CD14-positive monocyte (primary cell): ENCODE measurements at regions not wholly inside any gene's neighbourhood (a gene's known extent, or its start where the extent isn't known, plus 50 kb on each side); places are given as distances from the start of the nearest gene placed in this dataset.

Experiments used
- DNase-seq, 3 donors: peaks; one replicate each; pipeline ENCODE4 v3.0.0-alpha.2; 2011 to 2022
- H2AFZ ChIP-seq: 2 replicates; pipeline ENCODE4 v1.6.0; 2012; ENCODE audit warnings: mild to moderate bottlenecking, low read depth, low read length, inconsistent platforms; ENCODE audit not compliant: insufficient read depth, poor library complexity, severe bottlenecking
- H3K27ac ChIP-seq, 2 donors: 1 replicate in 1 of 2; 2 replicates in 1 of 2; pipeline ENCODE4 v1.5.1; 2012 to 2013; ENCODE audit warnings: low read length in 2 of 2, control low read depth in 1 of 2, inconsistent platforms in 1 of 2, low read depth in 1 of 2, mild to moderate bottlenecking in 1 of 2
- H3K27me3 ChIP-seq, 2 donors: one replicate each; pipeline versions ENCODE4 v1.6.0 to v1.6.1; 2011 to 2013; ENCODE audit warnings: low read length in 2 of 2; ENCODE audit not compliant: control insufficient read depth in 2 of 2, insufficient read depth in 2 of 2
- H3K36me3 ChIP-seq, 2 donors: replicated peaks in 1 of 2; 1 replicate in 1 of 2; 2 replicates in 1 of 2; pipeline versions ENCODE4 v1.5.1 to v1.6.1; 2012 to 2013; ENCODE audit warnings: low read length in 2 of 2, control low read depth in 1 of 2, inconsistent platforms in 1 of 2, mild to moderate bottlenecking in 1 of 2; ENCODE audit not compliant: insufficient read depth in 2 of 2, control insufficient read depth in 1 of 2
- H3K4me1 ChIP-seq, 2 donors: 1 replicate in 1 of 2; 2 replicates in 1 of 2; pipeline versions ENCODE4 v1.5.1 to v1.6.1; 2012 to 2013; ENCODE audit warnings: low read length in 2 of 2, control low read depth in 1 of 2, inconsistent platforms in 1 of 2, mild to moderate bottlenecking in 1 of 2, moderate library complexity in 1 of 2; ENCODE audit not compliant: insufficient read depth in 2 of 2, control insufficient read depth in 1 of 2
- H3K4me2 ChIP-seq: replicated peaks from 2 replicates; pipeline ENCODE3; 2012; ENCODE audit warnings: low read length, moderate library complexity, mild to moderate bottlenecking; ENCODE audit not compliant: poor library complexity, severe bottlenecking; ENCODE audit errors: extremely low read depth
- H3K4me3 ChIP-seq, 3 experiments: fragments of 200-600 bp in 1 of 3; sonication (generic) in 1 of 3; replicated peaks in 1 of 3; 1 replicate in 2 of 3; 2 replicates in 1 of 3; pipeline ENCODE4 v1.5.1; 2011 to 2013; ENCODE audit warnings: low read length in 3 of 3, mild to moderate bottlenecking in 3 of 3, control low read depth in 2 of 3, low read depth in 2 of 3, inconsistent platforms in 1 of 3, moderate library complexity in 1 of 3
- H3K79me2 ChIP-seq: 2 replicates; pipeline ENCODE4 v1.6.0; 2012; ENCODE audit warnings: mild to moderate bottlenecking, control low read depth, inconsistent platforms, low read length, moderate library complexity; ENCODE audit not compliant: insufficient read depth
- H3K9ac ChIP-seq: 2 replicates; pipeline ENCODE4 v1.6.0; 2017; ENCODE audit warnings: low read length, mild to moderate bottlenecking; ENCODE audit not compliant: insufficient read depth, poor library complexity, severe bottlenecking
- H3K9me3 ChIP-seq, 2 donors: replicated peaks in 1 of 2; 1 replicate in 1 of 2; 2 replicates in 1 of 2; pipeline versions ENCODE4 v1.5.1 to v1.6.1; 2012 to 2013; ENCODE audit warnings: low read length in 2 of 2, control low read depth in 1 of 2; ENCODE audit not compliant: control insufficient read depth in 1 of 2, insufficient read depth in 1 of 2
- H4K20me1 ChIP-seq: 2 replicates; pipeline ENCODE4 v1.6.0; 2012; ENCODE audit warnings: mild to moderate bottlenecking, low read length, control low read depth, moderate library complexity; ENCODE audit not compliant: insufficient read depth
- H3K27ac Mint-ChIP-seq, 7 donors: one replicate each; pipeline ENCODE4 v1.8.0; 2020; ENCODE audit warnings: mild to moderate bottlenecking in 7 of 7, mixed read lengths in 7 of 7, moderate library complexity in 6 of 7, inconsistent platforms in 2 of 7
- H3K27me3 Mint-ChIP-seq, 3 donors: one replicate each; pipeline ENCODE4 v1.8.0; 2021 to 2022; ENCODE audit warnings: low read depth in 3 of 3, mild to moderate bottlenecking in 3 of 3, mixed read lengths in 3 of 3, moderate library complexity in 3 of 3, inconsistent platforms in 1 of 3
- H3K36me3 Mint-ChIP-seq, 2 donors: one replicate each; pipeline ENCODE4 v1.8.0; 2020; ENCODE audit warnings: mixed read lengths in 2 of 2, inconsistent platforms in 1 of 2, mild to moderate bottlenecking in 1 of 2
- H3K4me1 Mint-ChIP-seq: one replicate; pipeline ENCODE4 v1.8.0; 2020; ENCODE audit warnings: mild to moderate bottlenecking, mixed read lengths
- H3K4me3 Mint-ChIP-seq, 2 donors: one replicate each; pipeline ENCODE4 v1.8.0; 2020; ENCODE audit warnings: mild to moderate bottlenecking in 2 of 2, mixed read lengths in 2 of 2, moderate library complexity in 1 of 2
- H3K9me3 Mint-ChIP-seq, 7 donors: one replicate each; pipeline ENCODE4 v1.8.0; 2020 to 2022; ENCODE audit warnings: mixed read lengths in 7 of 7, mild to moderate bottlenecking in 6 of 7, moderate library complexity in 6 of 7, inconsistent platforms in 2 of 7
- WGBS: methylation state at CpG from one replicate; pipeline ENCODE4 v1.1.5; 2013; ENCODE audit warnings: missing lambda C conversion rate; ENCODE audit not compliant: insufficient coverage; 5-methylcytosine and 5-hydroxymethylcytosine counted together
- intact Hi-C, 2 donors: fragments of 100-400 bp; cut with micrococcal nuclease; formaldehyde crosslinking; loops; one replicate each; pipeline versions ENCODE4 v1.15.0 to v1.15.1; 2023
- TF ChIP-seq, protein P1 (sequence below): fragments of 200-600 bp; IDR thresholded peaks from one replicate; pipeline ENCODE4 v1.8.0; 2022; ENCODE audit warnings: antibody characterized with exemption, mild to moderate bottlenecking

DNA sequence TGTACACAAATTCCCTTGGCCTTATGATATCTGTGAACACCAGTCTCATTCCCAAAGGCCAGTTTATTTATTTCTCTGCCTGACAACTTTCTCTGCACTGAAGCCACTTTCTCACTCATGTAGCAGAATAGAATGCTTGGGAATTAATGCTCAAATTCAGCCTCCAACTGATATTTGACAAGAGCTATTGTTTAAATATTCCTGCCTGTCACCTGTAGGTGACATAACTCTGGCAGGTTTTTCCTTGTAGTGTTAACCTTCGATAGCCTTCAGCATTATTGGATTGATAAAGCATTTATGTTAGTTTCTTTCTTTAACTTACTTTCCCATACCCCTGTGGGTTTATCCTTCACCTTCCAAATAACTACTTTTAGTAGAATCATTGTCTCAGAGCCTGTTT, 1183.2 kb upstream of the ADGRB3 start:
- H3K27ac ChIP-seq = no peak overlapping the region
- H4K20me1 ChIP-seq = no peaks in the 10 kb centered on the region
- H2AFZ ChIP-seq = no peak overlapping the region
- Mint-ChIP-seq H3K27ac (no peak overlapping the region), H3K9me3 (peaks cover 0 to 6% (median 0%) of the 10 kb centered on the region in 7 donors), H3K4me1 (no peaks in the 10 kb centered on the region), H3K4me3 (no peak overlapping the region), H3K36me3 (no peaks in the 10 kb centered on the region), H3K27me3 (no peaks in the 10 kb centered on the region)
- H3K79me2 ChIP-seq = no peaks in the 10 kb centered on the region
- H3K27me3 ChIP-seq = no peaks in the 10 kb centered on the region
- H3K9ac ChIP-seq = no peak overlapping the region
- H3K9me3 ChIP-seq = peaks cover 0 to 5% of the 10 kb centered on the region in 2 donors
- no peak for DNase-seq
- no CpG with 5 or more reads among the region's 1 CpG for WGBS
- H3K4me2 ChIP-seq = no peak overlapping the region
- H3K36me3 ChIP-seq = no peaks in the 10 kb centered on the region
- H3K4me1 ChIP-seq = no peaks in the 10 kb centered on the region
- no peak overlapping the region for H3K4me3 ChIP-seq
- intact Hi-C loops = no loop called here
- TF ChIP-seq, protein P1, sequence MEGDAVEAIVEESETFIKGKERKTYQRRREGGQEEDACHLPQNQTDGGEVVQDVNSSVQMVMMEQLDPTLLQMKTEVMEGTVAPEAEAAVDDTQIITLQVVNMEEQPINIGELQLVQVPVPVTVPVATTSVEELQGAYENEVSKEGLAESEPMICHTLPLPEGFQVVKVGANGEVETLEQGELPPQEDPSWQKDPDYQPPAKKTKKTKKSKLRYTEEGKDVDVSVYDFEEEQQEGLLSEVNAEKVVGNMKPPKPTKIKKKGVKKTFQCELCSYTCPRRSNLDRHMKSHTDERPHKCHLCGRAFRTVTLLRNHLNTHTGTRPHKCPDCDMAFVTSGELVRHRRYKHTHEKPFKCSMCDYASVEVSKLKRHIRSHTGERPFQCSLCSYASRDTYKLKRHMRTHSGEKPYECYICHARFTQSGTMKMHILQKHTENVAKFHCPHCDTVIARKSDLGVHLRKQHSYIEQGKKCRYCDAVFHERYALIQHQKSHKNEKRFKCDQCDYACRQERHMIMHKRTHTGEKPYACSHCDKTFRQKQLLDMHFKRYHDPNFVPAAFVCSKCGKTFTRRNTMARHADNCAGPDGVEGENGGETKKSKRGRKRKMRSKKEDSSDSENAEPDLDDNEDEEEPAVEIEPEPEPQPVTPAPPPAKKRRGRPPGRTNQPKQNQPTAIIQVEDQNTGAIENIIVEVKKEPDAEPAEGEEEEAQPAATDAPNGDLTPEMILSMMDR = no peak

DNA sequence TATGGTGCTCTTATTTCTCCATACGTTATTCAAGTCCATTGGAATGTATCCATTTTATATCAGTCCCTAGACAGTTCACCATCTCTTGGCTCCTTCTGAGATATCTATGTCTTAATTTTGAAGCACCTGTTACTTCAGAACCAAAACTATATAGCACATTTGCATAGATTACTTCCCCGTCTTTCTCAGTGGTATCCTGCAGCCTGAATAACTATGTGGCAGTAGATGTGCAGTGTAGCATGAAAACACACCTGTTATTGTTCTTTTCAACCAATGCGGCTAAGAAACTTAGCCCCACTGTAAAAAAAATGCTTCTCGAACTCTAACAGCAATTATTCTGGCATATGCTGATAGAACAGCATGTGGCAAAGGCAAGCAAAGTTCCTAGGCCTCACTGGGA, 1184.4 kb upstream of the ADGRB3 start:
- intact Hi-C loops = no loop called here
- no peaks in the 10 kb centered on the region for H3K27me3 ChIP-seq
- DNase-seq = no peak
- H4K20me1 ChIP-seq = no peaks in the 10 kb centered on the region
- H3K36me3 ChIP-seq = no peaks in the 10 kb centered on the region
- H3K27ac ChIP-seq = no peak overlapping the region
- no peak overlapping the region for H3K9ac ChIP-seq
- TF ChIP-seq, protein P1 = no peak
- Mint-ChIP-seq H3K4me3 (no peak overlapping the region), H3K27me3 (no peaks in the 10 kb centered on the region), H3K9me3 (peaks cover 0 to 3% (median 0%) of the 10 kb centered on the region in 7 donors), H3K4me1 (no peaks in the 10 kb centered on the region), H3K27ac (no peak overlapping the region), H3K36me3 (no peaks in the 10 kb centered on the region)
- no peaks in the 10 kb centered on the region for H3K79me2 ChIP-seq
- no peak overlapping the region for H2AFZ ChIP-seq
- 100% methylated on average over 1 of the region's 4 CpGs for WGBS
- H3K4me3 ChIP-seq = no peak overlapping the region
- no peaks in the 10 kb centered on the region for H3K4me1 ChIP-seq
- H3K4me2 ChIP-seq = no peak overlapping the region
- no peaks in the 10 kb centered on the region for H3K9me3 ChIP-seq
